K562 (cell line): ENCODE measurements at regions not wholly inside any gene's neighbourhood (a gene's known extent, or its start where the extent isn't known, plus 50 kb on each side); places are given as distances from the start of the nearest gene placed in this dataset.

Experiments
- ATAC-seq: fragments of 200-7000 bp; cut with Tn5 transposase; 3 replicates; pipeline ENCODE4 v1.9.1; 2020; ENCODE audit warnings: moderate library complexity
- BruUV-seq: library from RNA; stranded (reverse); fragments of 400-500 nt; replicated peaks from 2 replicates; lab custom pipeline; 2021; lab: Mats Ljungman, UMichigan
- CTCF ChIA-PET: fragments of 300-600 bp; formaldehyde crosslinking; extraction: SDS; loops from one replicate; lab custom pipeline; 2021; ENCODE audit warnings: low intra/inter-chr PET ratio; lab: Yijun Ruan, JAX
- POLR2A ChIA-PET: fragments of 300-600, 350-650 bp; sonication (Branson Sonifier 250); formaldehyde crosslinking; extraction: SDS; loops from one replicate; lab custom pipeline; 2021; ENCODE audit warnings: antibody characterized with exemption, inconsistent platforms; lab: Yijun Ruan, JAX
- DNase-seq, 4 experiments: peaks; one replicate each; pipeline versions ENCODE4 v3.0.0 to v3.0.0-alpha.2; 2011 to 2018; ENCODE audit warnings: low spot score in 3 of 4, mixed read lengths in 3 of 4; ENCODE audit errors: extremely low read depth in 1 of 4
- FAIRE-seq: peaks from 2 replicates; lab custom pipeline; 2011; peaks lifted over from hg19 to GRCh38; lab: Jason Lieb, UNC
- H2AFZ ChIP-seq: 2 replicates; pipeline ENCODE4 v1.6.0; 2011; ENCODE audit warnings: low read depth, low read length, control low read depth, inconsistent platforms
- H3K27ac ChIP-seq: fragments of 200-600 bp; 3 replicates; pipeline ENCODE4 v1.8.0; 2011; ENCODE audit warnings: low read depth, mild to moderate bottlenecking, control low read depth, inconsistent platforms, low read length, moderate library complexity, mixed read lengths; ENCODE audit errors: extremely low read depth
- H3K27me3 ChIP-seq, 2 experiments: fragments of 300-600 bp in 1 of 2; 2 replicates in 1 of 2; 3 replicates in 1 of 2; pipeline versions ENCODE4 v1.6.0 to v1.8.0; 2011; ENCODE audit warnings: inconsistent platforms in 2 of 2, low read length in 2 of 2, mild to moderate bottlenecking in 1 of 2, mixed read lengths in 1 of 2, moderate library complexity in 1 of 2; ENCODE audit not compliant: control insufficient read depth in 2 of 2, insufficient read depth in 2 of 2
- H3K36me3 ChIP-seq: fragments of 300-600 bp; 3 replicates; pipeline ENCODE4 v1.8.0; 2011; ENCODE audit warnings: mild to moderate bottlenecking, low read length, inconsistent platforms; ENCODE audit not compliant: control insufficient read depth, insufficient read depth
- H3K4me1 ChIP-seq, 2 experiments: fragments of 200-600 bp in 1 of 2; replicated peaks in 1 of 2; 2 replicates in 1 of 2; 3 replicates in 1 of 2; pipeline versions ENCODE4 v1.5.1 to v1.8.0; 2011; ENCODE audit warnings: inconsistent platforms in 2 of 2, low read length in 2 of 2, mild to moderate bottlenecking in 1 of 2, mixed read lengths in 1 of 2, moderate library complexity in 1 of 2; ENCODE audit not compliant: control insufficient read depth in 2 of 2, insufficient read depth in 2 of 2
- H3K4me2 ChIP-seq: 2 replicates; pipeline ENCODE4 v1.6.1; 2011; ENCODE audit warnings: low read length, control low read depth, inconsistent platforms, mixed read lengths; ENCODE audit not compliant: insufficient read depth
- H3K4me3 ChIP-seq: fragments of 200-600 bp; sonication (generic), shearing (Covaris generic); 2 replicates; pipeline ENCODE4 v1.5.1; 2016; ENCODE audit warnings: control low read depth, inconsistent platforms
- H3K79me2 ChIP-seq: fragments of 200-600 bp; 3 replicates; pipeline ENCODE4 v1.8.0; 2011; ENCODE audit warnings: low read length, inconsistent platforms; ENCODE audit not compliant: control insufficient read depth, insufficient read depth
- H3K9ac ChIP-seq, 2 experiments: 2 replicates each; pipeline versions ENCODE4 v1.6.0 to v1.6.1; 2011; ENCODE audit warnings: low read depth in 2 of 2, low read length in 2 of 2, control low read depth in 1 of 2, inconsistent platforms in 1 of 2, mild to moderate bottlenecking in 1 of 2, mixed read lengths in 1 of 2; ENCODE audit not compliant: insufficient read depth in 1 of 2
- H3K9me1 ChIP-seq: one replicate; pipeline ENCODE4 v1.6.0; 2011; ENCODE audit warnings: inconsistent platforms, mild to moderate bottlenecking, low read length, moderate library complexity; ENCODE audit not compliant: control insufficient read depth, insufficient read depth
- H3K9me3 ChIP-seq: replicated peaks from 2 replicates; pipeline ENCODE4 v1.5.1; 2011; ENCODE audit warnings: low read depth, low read length, inconsistent platforms; ENCODE audit not compliant: control insufficient read depth, insufficient read depth
- H4K20me1 ChIP-seq: replicated peaks from 2 replicates; pipeline ENCODE4 v1.6.1; 2011; ENCODE audit warnings: low read length, inconsistent platforms, mixed read lengths; ENCODE audit not compliant: control insufficient read depth, insufficient read depth
- ARID1B ChIP-seq: fragments of 450-650 bp; IDR thresholded peaks from 2 replicates; pipeline ENCODE4 v1.6.1; 2016; ENCODE audit warnings: antibody characterized with exemption, mild to moderate bottlenecking, inconsistent platforms
- MYBL2 ChIP-seq, 2 experiments: fragments of 450-650 bp in 1 of 2; sonication (generic) in 1 of 2; formaldehyde crosslinking in 1 of 2; IDR thresholded peaks; 2 replicates each; pipeline versions ENCODE4 v1.6.1 to v1.8.1; 2017 to 2022; ENCODE audit warnings: borderline replicate concordance in 1 of 2, inconsistent platforms in 1 of 2, low read depth in 1 of 2, mild to moderate bottlenecking in 1 of 2, missing genetic modification reagents in 1 of 2, moderate library complexity in 1 of 2
- NR4A1 ChIP-seq, 2 experiments: fragments of 250-450 bp in 1 of 2; fragments of 450-650 bp in 1 of 2; sonication (Bioruptor Pico) in 1 of 2; IDR thresholded peaks; 2 replicates each; pipeline versions ENCODE4 v1.4.0 to v1.6.1; 2016 to 2020; ENCODE audit warnings: mild to moderate bottlenecking in 2 of 2, missing compliant biosample characterization in 1 of 2, missing genetic modification characterization in 1 of 2, moderate library complexity in 1 of 2
- POLR2A ChIP-seq: fragments of 450-650 bp; conservative IDR thresholded peaks from 2 replicates; pipeline ENCODE4 v1.6.1; 2016
- RB1 ChIP-seq: fragments of 450-650 bp; IDR thresholded peaks from 2 replicates; pipeline ENCODE4 v1.6.1; 2017; ENCODE audit warnings: low read depth, mild to moderate bottlenecking
- SNIP1 ChIP-seq: fragments of 450-650 bp; IDR thresholded peaks from 2 replicates; pipeline ENCODE4 v1.7.1; 2017; ENCODE audit warnings: low read depth, mild to moderate bottlenecking
- SRSF9 ChIP-seq: fragments of 200-400 bp; formaldehyde crosslinking; IDR thresholded peaks from 2 replicates; pipeline ENCODE4 v1.6.1; 2017; ENCODE audit warnings: low read depth, low read length, borderline replicate concordance
- WGBS: fragments of 100-300 bp; shearing (Covaris generic); methylation state at CpG from one replicate; pipeline ENCODE4 v1.1.6; 2016; ENCODE audit warnings: low coverage, mixed read lengths; ENCODE audit not compliant: insufficient coverage; ENCODE audit errors: missing lambda C conversion rate; 5-methylcytosine and 5-hydroxymethylcytosine counted together
- in situ Hi-C: fragments of 300-500 bp; cut with MboI; formaldehyde crosslinking; loops from 4 replicates; pipeline ENCODE4 v1.15.0; 2018; ENCODE audit warnings: inconsistent platforms, mixed read lengths
- intact Hi-C: fragments of 100-400 bp; cut with micrococcal nuclease; formaldehyde crosslinking; loops from 2 replicates; pipeline ENCODE4 v1.14.2; 2022

GRCh38 chr12:111196532-111196931 lies 172.4 kb downstream of the PHETA1 start:
- no peak for FAIRE-seq
- Histone ChIP-seq H3K4me2 (no peak overlapping the region), H3K4me3 (no peak overlapping the region), H3K36me3 (no peaks in the 10 kb centered on the region), H4K20me1 (peaks cover 13% of the 10 kb centered on the region; the same call in 1 of the 2 replicates), H3K27me3 (peaks cover 22 to 77% of the 10 kb centered on the region in 2 experiments; a peak in 4 of 5 replicates), H3K9me3 (no peaks in the 10 kb centered on the region), H3K9ac (no peak overlapping the region), H3K9me1 (no peaks in the 10 kb centered on the region), H3K79me2 (no peaks in the 10 kb centered on the region), H3K27ac (no peak overlapping the region), H3K4me1 (no peaks in the 10 kb centered on the region), H2AFZ (no peak overlapping the region)
- ChIA-PET POLR2A (interaction anchor here (0.6 kb wide), 1 partner anchor 70 kb away, joined by 3 read pairs; no protein-coding TSS in a partner anchor), CTCF (no interaction called here)
- TF ChIP-seq SNIP1 (no peak), MYBL2 (IDR thresholded peaks at IDR 0.05; ENCODE audit: low read depth) (no peak), MYBL2 (CRISPR knock-in tag; IDR thresholded peaks at IDR 0.05; ENCODE audit: borderline replicate concordance) (no peak), NR4A1 (CRISPR knock-in tag; IDR thresholded peaks at IDR 0.05) (no peak), NR4A1 (tag; IDR thresholded peaks at IDR 0.05) (no peak), POLR2A (no peak), ARID1B (no peak), RB1 (no peak), SRSF9 (no peak)
- in situ Hi-C loops (no loop called here), intact Hi-C loops (no loop called here)
- DNase-seq = no peak
- 3% methylated on average over 5 of the region's 5 CpGs for WGBS
- no peak for ATAC-seq
- no TSS peak for BruUV-seq
